SK-N-SH treated with all-trans-retinoic acid at 6 μM for 48 hours (cell line): ENCODE measurements at regions not wholly inside any gene's neighbourhood (a gene's known extent, or its start where the extent isn't known, plus 50 kb on each side); places are given as distances from the start of the nearest gene placed in this dataset.

Source experiments
- ATAC-seq: fragments of 200-7000 bp; cut with Tn5 transposase; 3 replicates; pipeline ENCODE4 v1.9.1; 2020; ENCODE audit warnings: mild to moderate bottlenecking, moderate library complexity
- ARNTL ChIP-seq: fragments of 450-650 bp; formaldehyde crosslinking; IDR thresholded peaks from 2 replicates; pipeline ENCODE4 v1.5.0; 2020; ENCODE audit warnings: low read depth, mild to moderate bottlenecking, moderate library complexity, borderline replicate concordance
- BACH2 ChIP-seq: fragments of 250-450 bp; sonication (Bioruptor Pico); IDR thresholded peaks from 2 replicates; pipeline ENCODE4 v1.9.0; 2021; ENCODE audit warnings: mild to moderate bottlenecking, borderline replicate concordance
- CSDC2 ChIP-seq: fragments of 250-450 bp; sonication (Bioruptor Pico); IDR thresholded peaks from 2 replicates; pipeline ENCODE4 v1.5.0; 2020; ENCODE audit warnings: mild to moderate bottlenecking, moderate library complexity
- CSRNP3 ChIP-seq: fragments of 250-450 bp; sonication (Bioruptor Pico); IDR thresholded peaks from 2 replicates; pipeline ENCODE4 v1.5.1; 2021; ENCODE audit warnings: mild to moderate bottlenecking, moderate library complexity
- ESRRG ChIP-seq: fragments of 250-450 bp; sonication (Bioruptor Pico); IDR thresholded peaks from 2 replicates; pipeline ENCODE4 v1.6.1; 2021; ENCODE audit warnings: mild to moderate bottlenecking
- GLIS3 ChIP-seq: fragments of 250-450 bp; sonication (Bioruptor Pico); IDR thresholded peaks from 2 replicates; pipeline ENCODE4 v1.5.0; 2020; ENCODE audit warnings: mild to moderate bottlenecking, moderate library complexity
- ISL1 ChIP-seq: fragments of 250-450 bp; sonication (Bioruptor Pico); IDR thresholded peaks from 2 replicates; pipeline ENCODE4 v2.1.2; 2022; ENCODE audit warnings: mild to moderate bottlenecking, moderate library complexity
- OSR1 ChIP-seq: fragments of 250-450 bp; sonication (Bioruptor Pico); IDR thresholded peaks from 2 replicates; pipeline ENCODE4 v1.8.0; 2022; ENCODE audit warnings: moderate library complexity, mild to moderate bottlenecking, inconsistent platforms
- PATZ1 ChIP-seq: fragments of 250-450 bp; sonication (Bioruptor Pico); IDR thresholded peaks from 2 replicates; pipeline ENCODE4 v1.8.0; 2020; ENCODE audit warnings: mild to moderate bottlenecking, moderate library complexity, borderline replicate concordance
- PPARA ChIP-seq: fragments of 250-450 bp; sonication (Bioruptor Pico); IDR thresholded peaks from 2 replicates; pipeline ENCODE4 v1.5.0; 2020; ENCODE audit warnings: mild to moderate bottlenecking, borderline replicate concordance
- RARB ChIP-seq: fragments of 250-450 bp; sonication (Bioruptor Pico); IDR thresholded peaks from 2 replicates; pipeline ENCODE4 v1.8.0; 2021; ENCODE audit warnings: mild to moderate bottlenecking, moderate library complexity
- SNAI2 ChIP-seq: fragments of 250-450 bp; sonication (Bioruptor Pico); IDR thresholded peaks from 2 replicates; pipeline ENCODE4 v1.5.0; 2020; ENCODE audit warnings: mild to moderate bottlenecking, moderate library complexity
- TCF4 ChIP-seq: fragments of 250-450 bp; sonication (Bioruptor Pico); IDR thresholded peaks from 2 replicates; pipeline ENCODE4 v1.8.0; 2021; ENCODE audit warnings: mild to moderate bottlenecking, moderate library complexity, borderline replicate concordance
- TOX ChIP-seq: fragments of 250-450 bp; sonication (Bioruptor Pico); IDR thresholded peaks from 2 replicates; pipeline ENCODE4 v1.8.0; 2021; ENCODE audit warnings: mild to moderate bottlenecking, moderate library complexity, borderline replicate concordance
- ZC3H10 ChIP-seq: fragments of 250-450 bp; sonication (Bioruptor Pico); IDR thresholded peaks from 2 replicates; pipeline ENCODE4 v1.5.1; 2021; ENCODE audit warnings: mild to moderate bottlenecking, moderate library complexity
- ZFP3 ChIP-seq: fragments of 250-450 bp; sonication (Bioruptor Pico); IDR thresholded peaks from 2 replicates; pipeline ENCODE4 v1.5.0; 2020; ENCODE audit warnings: mild to moderate bottlenecking, moderate library complexity
- ZFP30 ChIP-seq: fragments of 450-650 bp; formaldehyde crosslinking; IDR thresholded peaks from 2 replicates; pipeline ENCODE4 v1.5.0; 2022; ENCODE audit warnings: mild to moderate bottlenecking, moderate library complexity
- ZNF565 ChIP-seq: fragments of 450-650 bp; formaldehyde crosslinking; conservative IDR thresholded peaks from 2 replicates; pipeline ENCODE4 v1.5.0; 2020; ENCODE audit warnings: low read depth, mild to moderate bottlenecking, moderate library complexity
- ZNF8 ChIP-seq: fragments of 450-650 bp; formaldehyde crosslinking; IDR thresholded peaks from 2 replicates; pipeline ENCODE4 v1.5.0; 2020; ENCODE audit warnings: mild to moderate bottlenecking, moderate library complexity
- TF ChIP-seq, protein P1 (sequence below): fragments of 250-450 bp; sonication (Bioruptor Pico); IDR thresholded peaks from 2 replicates; pipeline ENCODE4 v1.8.0; 2021; ENCODE audit warnings: low read depth, mild to moderate bottlenecking, moderate library complexity, borderline replicate concordance
- TF ChIP-seq, protein P2 (sequence below): fragments of 250-450 bp; sonication (Bioruptor Pico); IDR thresholded peaks from 2 replicates; pipeline ENCODE4 v1.5.1; 2020; ENCODE audit warnings: low read depth, mild to moderate bottlenecking, moderate library complexity
- TF ChIP-seq, protein P3 (sequence below): fragments of 250-450 bp; sonication (Bioruptor Pico); IDR thresholded peaks from 2 replicates; pipeline ENCODE4 v1.5.0; 2020; ENCODE audit warnings: mild to moderate bottlenecking, moderate library complexity

DNA sequence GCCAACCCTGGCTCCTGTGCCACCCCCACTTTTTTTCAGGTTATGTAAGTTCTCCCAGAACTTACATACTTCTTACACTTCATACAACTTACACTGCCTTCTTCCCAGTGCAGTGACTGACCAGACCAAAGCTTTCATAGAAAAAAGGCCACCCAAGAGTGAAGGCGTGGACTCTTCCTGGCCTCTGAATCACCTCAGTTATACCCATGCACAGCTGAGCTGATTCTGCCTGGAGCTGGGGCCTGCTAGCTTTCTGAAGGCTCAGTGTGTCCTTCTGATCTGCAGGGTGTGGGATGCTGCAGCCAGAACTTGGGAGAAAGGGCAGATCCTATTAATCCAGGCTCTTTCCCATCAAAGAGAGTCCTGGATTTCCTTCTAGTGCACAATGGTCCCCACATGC, 216.1 kb downstream of the TTC32 start:
- no peak for ATAC-seq
- TF ChIP-seq CSRNP3 = no peak
- no peak for TF ChIP-seq TCF4 (CRISPR knock-in tag)
- TF ChIP-seq SNAI2 = no peak
- no peak for TF ChIP-seq BACH2 (CRISPR knock-in tag)
- no peak for TF ChIP-seq TOX (CRISPR knock-in tag)
- no peak for TF ChIP-seq CSDC2
- no peak for TF ChIP-seq ZFP3 (CRISPR knock-in tag)
- TF ChIP-seq OSR1 (CRISPR knock-in tag) = no peak
- TF ChIP-seq RARB (CRISPR knock-in tag) = no peak
- TF ChIP-seq ARNTL (CRISPR knock-in tag) = no peak
- TF ChIP-seq, protein P1, sequence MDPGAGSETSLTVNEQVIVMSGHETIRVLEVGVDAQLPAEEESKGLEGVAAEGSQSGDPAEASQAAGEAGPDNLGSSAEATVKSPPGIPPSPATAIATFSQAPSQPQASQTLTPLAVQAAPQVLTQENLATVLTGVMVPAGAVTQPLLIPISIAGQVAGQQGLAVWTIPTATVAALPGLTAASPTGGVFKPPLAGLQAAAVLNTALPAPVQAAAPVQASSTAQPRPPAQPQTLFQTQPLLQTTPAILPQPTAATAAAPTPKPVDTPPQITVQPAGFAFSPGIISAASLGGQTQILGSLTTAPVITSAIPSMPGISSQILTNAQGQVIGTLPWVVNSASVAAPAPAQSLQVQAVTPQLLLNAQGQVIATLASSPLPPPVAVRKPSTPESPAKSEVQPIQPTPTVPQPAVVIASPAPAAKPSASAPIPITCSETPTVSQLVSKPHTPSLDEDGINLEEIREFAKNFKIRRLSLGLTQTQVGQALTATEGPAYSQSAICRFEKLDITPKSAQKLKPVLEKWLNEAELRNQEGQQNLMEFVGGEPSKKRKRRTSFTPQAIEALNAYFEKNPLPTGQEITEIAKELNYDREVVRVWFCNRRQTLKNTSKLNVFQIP (CRISPR knock-in tag) = no peak
- no peak for TF ChIP-seq ZC3H10 (CRISPR knock-in tag)
- no peak for TF ChIP-seq ZFP30 (CRISPR knock-in tag)
- no peak for TF ChIP-seq PPARA (CRISPR knock-in tag)
- TF ChIP-seq, protein P2, sequence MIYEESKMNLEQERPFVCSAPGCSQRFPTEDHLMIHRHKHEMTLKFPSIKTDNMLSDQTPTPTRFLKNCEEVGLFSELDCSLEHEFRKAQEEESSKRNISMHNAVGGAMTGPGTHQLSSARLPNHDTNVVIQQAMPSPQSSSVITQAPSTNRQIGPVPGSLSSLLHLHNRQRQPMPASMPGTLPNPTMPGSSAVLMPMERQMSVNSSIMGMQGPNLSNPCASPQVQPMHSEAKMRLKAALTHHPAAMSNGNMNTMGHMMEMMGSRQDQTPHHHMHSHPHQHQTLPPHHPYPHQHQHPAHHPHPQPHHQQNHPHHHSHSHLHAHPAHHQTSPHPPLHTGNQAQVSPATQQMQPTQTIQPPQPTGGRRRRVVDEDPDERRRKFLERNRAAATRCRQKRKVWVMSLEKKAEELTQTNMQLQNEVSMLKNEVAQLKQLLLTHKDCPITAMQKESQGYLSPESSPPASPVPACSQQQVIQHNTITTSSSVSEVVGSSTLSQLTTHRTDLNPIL (CRISPR knock-in tag) = no peak
- TF ChIP-seq ZNF565 (CRISPR knock-in tag) = no peak
- no peak for TF ChIP-seq ESRRG
- no peak for TF ChIP-seq PATZ1 (CRISPR knock-in tag)
- TF ChIP-seq, all 23 proteins: peak for 0

- no peak for TF ChIP-seq ESRRG
- no peak for TF ChIP-seq GLIS3 (CRISPR knock-in tag)
- TF ChIP-seq, protein P3, sequence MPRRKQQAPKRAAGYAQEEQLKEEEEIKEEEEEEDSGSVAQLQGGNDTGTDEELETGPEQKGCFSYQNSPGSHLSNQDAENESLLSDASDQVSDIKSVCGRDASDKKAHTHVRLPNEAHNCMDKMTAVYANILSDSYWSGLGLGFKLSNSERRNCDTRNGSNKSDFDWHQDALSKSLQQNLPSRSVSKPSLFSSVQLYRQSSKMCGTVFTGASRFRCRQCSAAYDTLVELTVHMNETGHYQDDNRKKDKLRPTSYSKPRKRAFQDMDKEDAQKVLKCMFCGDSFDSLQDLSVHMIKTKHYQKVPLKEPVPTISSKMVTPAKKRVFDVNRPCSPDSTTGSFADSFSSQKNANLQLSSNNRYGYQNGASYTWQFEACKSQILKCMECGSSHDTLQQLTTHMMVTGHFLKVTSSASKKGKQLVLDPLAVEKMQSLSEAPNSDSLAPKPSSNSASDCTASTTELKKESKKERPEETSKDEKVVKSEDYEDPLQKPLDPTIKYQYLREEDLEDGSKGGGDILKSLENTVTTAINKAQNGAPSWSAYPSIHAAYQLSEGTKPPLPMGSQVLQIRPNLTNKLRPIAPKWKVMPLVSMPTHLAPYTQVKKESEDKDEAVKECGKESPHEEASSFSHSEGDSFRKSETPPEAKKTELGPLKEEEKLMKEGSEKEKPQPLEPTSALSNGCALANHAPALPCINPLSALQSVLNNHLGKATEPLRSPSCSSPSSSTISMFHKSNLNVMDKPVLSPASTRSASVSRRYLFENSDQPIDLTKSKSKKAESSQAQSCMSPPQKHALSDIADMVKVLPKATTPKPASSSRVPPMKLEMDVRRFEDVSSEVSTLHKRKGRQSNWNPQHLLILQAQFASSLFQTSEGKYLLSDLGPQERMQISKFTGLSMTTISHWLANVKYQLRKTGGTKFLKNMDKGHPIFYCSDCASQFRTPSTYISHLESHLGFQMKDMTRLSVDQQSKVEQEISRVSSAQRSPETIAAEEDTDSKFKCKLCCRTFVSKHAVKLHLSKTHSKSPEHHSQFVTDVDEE (CRISPR knock-in tag) = no peak
- no peak for TF ChIP-seq ZC3H10 (CRISPR knock-in tag)
- no peak for TF ChIP-seq ZFP3 (CRISPR knock-in tag)
- TF ChIP-seq ZFP30 (CRISPR knock-in tag) = no peak
- no peak for TF ChIP-seq OSR1 (CRISPR knock-in tag)
- no peak for TF ChIP-seq SNAI2
- no peak for TF ChIP-seq ZNF565 (CRISPR knock-in tag)
- TF ChIP-seq ISL1 = no peak
- no peak for TF ChIP-seq RARB (CRISPR knock-in tag)
- TF ChIP-seq ZNF8 (CRISPR knock-in tag) = no peak
- no peak for ATAC-seq
Observed at GRCh38 chr2:19684516-19684915, 217.3 kb downstream of the TTC32 start.

GRCh38 chr2:19683556-19683955, 218.2 kb downstream of the TTC32 start:
- ATAC-seq = no peak
- no peak for TF ChIP-seq ARNTL (CRISPR knock-in tag)
- TF ChIP-seq ZNF565 (CRISPR knock-in tag) = no peak
- no peak for TF ChIP-seq CSDC2
- TF ChIP-seq ZNF8 (CRISPR knock-in tag) = no peak
- no peak for TF ChIP-seq OSR1 (CRISPR knock-in tag)
- no peak for TF ChIP-seq BACH2 (CRISPR knock-in tag)
- TF ChIP-seq ISL1 = no peak
- TF ChIP-seq TCF4 (CRISPR knock-in tag) = no peak
